HG03108 (cell line): ENCODE measurements at regions not wholly inside any gene's neighbourhood (a gene's known extent, or its start where the extent isn't known, plus 50 kb on each side); places are given as distances from the start of the nearest gene placed in this dataset.

ENCODE experiments used
- ATAC-seq: cut with Tn5 transposase; IDR thresholded peaks from one replicate; pipeline ENCODE4 v1.9.1; 2021; ENCODE audit warnings: moderate library complexity; ENCODE audit not compliant: unreplicated experiment

DNA sequence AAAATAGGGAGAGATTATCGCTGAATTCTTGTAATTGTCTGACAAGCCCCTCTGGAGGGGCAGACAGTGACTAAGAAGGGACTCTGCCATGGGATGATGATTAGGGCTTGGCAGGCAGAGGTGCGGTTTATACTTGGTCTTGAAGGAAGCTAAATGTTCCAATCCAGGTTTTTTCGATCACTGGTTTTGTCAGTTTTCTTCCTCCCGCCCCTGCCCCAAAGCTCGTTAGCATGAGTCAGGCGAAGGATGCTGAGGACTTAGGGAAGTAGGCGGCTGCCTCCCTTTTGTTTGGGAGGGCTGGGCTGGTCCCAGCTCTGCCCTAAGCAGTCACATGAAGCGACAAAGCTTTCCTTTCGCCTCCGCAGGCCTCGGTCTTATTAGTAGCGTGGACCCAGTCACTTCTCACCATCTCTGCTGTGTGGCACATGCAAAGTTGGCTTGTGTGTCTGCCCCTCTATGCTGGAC is 314.2 kb downstream of the CDC5L start:
- ATAC-seq, result no peak

DNA sequence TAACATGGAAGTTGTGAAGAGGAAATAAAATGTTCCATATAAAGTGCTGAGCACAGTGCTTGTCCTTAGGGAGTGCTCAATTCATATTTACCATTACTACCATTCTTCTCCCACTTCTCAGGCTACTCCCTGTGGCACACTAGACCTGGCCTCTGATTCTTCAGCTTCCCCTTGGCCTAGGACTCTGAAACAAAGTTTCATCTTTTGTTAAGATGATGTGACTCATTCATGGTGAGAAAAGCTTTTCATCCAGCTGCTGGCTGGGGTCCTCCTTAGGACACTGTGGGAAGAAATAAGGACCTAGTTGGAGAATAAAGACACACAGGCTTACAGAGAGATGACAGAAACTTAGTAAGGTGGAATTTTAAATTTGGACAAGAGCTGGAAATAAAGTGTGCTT is 314.8 kb downstream of the CDC5L start:
- no peak for ATAC-seq

DNA sequence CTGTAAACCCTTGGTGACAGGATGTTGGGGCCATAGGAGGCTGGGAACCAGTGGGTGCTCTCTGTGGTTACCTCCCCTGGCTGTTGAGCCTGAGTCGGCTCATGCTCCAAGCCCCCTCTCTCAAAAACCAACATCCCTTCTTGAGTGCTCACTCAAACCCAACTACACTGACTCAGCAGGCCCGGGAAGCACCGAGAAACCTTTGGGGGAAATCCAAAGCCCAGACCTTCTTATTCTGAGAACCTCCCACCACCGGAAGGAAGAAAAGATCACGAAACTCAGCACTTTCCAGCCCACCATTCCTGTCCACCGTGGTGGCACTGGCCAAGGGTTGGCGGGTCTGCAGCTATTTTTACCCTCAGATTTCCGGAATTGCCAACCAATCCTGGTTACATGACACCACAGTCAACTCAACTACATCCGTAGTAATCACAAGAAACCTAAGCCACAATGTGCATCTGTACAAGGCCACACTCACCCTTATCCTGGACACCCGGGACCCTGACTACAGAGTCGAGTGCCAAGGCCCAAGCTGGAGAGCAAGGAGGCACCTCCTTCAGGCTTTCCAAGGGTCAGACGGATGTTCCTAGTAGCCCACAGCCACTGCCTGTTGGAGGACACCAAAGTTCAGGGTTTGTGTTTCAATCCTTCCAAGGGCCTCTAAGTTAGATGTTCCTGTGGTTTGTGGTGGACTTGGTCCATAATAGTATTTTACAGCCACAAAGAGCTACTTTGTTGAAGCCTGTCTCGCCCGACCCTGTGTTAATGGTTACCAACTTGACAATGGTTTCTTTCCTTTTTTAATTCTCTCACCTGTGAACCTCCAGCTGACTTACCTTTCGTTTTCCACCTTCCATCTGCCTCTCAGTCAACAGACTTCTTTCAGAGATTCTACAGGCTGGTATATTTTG is 317.0 kb downstream of the CDC5L start:
- ATAC-seq, result no peak

DNA sequence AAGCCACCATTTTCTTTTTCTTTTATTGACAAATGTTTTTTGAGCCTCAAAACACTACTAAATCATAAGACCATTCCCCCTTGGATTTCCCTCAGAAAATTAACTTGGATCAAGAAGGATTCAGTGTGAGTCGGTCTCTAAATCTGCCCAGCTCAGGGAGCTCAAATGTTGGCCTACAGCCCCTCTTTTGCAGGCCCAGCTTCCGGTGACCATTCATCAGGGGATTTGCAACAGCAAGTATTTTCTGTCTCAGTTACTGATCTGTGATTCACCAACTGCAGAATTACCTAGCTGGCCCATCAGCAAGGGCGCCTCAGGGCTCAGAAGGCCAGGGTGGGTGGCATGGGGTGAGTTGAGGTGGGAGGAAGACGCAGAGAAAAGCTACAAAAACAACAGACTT is 318.1 kb downstream of the CDC5L start:
- no peak for ATAC-seq

DNA sequence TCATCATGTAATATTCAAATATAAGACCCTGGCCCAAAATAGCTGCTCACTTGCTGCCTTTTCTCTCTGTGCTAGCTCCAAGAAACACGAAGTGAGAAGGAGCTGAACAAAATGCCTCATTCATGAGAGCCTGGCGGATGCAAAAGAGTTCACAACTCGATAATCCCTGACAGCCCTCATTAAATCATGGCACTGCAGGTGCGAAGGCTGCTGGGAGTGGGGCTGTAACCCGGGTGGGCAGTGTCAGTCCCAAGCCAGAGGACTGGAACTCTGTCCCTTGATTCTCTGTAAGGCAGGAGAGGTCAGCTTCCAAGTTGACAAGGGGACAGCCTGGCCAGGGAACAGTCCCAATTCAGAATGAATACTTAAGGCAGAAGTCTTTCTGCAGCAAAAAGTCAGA is 318.5 kb downstream of the CDC5L start:
- ATAC-seq, result no peak

DNA sequence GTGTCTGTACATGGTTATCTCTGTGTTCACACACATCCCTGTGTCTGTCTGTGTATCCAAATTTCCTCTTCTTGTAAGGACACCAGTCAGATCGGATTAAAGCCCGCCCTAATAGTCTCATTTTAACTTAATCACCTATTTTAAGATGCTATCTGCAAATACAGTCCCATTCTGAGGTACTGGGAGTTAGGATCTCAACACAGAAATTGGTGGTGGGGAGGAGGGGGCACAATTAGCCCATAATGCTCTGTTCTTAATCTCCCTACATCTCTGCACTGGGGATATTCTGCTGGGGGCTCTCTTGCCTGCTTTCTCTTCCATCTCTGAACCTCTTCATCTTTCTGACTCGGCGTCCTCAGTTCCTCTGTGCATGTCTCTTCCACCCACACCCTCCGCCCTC is 320.7 kb downstream of the CDC5L start:
- ATAC-seq, result no peak

DNA sequence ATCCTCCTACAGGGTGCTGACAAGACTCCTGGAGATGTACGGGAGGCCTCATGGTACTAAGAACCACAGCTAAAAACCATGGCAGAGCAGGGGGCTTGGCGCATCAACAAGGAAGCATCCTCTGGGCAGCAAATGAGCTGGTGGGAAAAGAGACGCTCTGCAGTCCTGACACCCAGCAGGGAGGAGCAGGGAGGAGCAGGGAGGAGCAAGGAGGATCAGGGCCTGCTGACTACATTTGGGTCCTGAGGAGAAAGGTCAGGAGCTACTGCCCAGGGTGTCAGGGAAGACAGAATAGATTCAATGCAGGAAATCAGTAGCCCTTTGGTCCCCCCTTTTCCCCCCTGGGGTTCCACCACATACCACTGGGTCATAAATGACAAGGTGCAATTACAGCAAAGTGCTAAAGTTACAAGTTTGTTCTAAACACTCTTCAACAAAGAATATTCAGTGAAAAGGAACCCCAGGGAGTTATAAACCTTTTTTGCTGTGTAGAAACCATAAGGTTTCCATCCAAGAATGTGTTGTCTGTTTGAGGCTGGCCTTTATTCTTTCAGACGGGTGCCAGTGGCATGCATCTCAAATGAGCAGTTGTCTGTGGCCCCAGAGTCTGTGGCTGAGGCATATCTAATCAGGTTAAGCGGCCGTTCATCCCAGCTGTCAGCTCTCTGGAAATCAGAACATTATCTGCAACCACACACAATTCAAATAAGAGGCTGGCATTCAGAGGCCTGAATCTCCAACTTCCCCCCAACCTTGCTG is 325.0 kb downstream of the CDC5L start:
- no peak for ATAC-seq

DNA sequence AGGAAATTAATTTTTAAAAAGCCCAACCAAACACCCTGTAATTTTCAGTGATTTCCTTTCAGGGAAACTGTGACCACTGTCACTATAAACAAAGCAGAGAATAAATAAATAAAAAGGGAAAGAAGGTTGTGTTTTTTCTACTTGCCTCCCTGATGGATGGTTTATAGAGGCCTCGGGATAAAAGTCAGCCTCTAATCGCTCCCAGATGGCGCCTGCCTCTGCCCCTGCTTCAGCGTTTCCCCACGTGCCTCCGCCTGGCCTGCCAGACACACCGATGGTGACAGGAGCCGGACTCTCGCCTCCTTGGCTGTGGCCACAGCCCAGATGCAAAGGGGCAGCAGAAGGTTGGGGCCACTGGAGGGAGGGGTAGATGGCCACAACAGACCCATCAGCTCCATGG is 327.7 kb downstream of the CDC5L start:
- ATAC-seq, result no peak

DNA sequence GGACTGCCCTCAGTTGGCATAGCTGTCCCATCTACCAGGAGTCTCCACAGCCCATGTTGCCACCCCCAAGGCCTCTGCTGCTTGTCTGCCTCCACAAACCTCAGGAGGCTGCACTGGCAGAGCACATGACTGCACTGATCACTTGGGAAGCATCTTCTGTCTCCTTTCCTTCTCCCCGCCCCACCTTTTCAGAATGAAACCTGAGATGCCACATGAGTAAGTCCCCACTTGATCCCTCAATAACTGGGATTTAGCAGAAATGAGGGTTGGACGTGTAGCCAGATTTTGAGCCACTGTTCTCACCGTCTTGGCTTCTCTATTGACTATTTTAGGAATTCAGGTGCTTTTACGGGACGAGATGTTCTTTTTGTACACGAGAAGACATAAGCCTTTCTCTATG is 328.4 kb downstream of the CDC5L start:
- ATAC-seq, result no peak

DNA sequence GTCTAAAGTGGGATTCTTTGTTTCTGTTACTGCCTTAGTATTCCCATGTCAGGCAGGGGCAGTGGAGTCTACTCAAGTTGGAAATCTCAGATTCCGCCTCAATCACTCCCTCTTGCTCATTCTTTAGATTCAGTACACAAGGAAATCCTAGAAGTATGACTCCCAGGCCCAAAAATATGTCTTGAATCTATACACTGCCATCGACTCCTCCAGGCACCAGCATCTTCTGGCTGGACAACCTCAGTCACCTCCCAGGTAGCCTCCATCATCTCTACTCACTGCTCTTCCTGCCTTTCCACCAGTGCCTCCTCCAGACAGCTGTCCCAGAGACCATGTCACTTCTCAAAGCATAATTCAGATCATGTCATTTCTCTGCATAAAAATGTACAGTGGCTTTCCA is 329.9 kb downstream of the CDC5L start:
- no peak for ATAC-seq

DNA sequence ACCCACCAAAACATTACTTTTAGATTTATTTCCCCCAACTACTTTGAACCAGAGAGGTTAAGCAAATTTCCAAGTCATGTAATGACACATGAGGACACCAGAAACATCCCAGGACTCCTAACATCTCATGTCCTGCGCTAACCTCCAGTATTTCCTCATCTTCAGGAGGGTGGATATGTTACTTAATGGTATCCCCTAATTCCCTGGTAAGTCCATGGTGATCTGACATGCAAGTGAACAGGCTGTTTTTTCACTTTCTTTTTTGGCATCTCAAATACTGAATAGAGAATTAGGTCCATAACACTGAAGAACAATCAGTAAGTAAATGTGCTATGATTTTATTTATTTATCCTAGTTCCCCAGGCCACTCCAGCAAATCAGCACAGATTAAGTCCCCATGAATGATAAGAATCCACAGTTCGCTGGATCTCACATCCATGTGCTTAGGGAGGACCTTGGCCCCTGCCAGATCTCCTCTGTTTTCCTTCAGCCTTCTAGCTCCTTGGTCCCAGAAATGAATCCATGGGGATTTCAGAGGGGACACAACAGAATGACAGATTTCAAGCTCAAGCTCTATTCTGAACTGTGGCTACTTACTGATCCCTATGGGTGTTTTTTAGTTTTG is 334.6 kb downstream of the CDC5L start:
- no peak for ATAC-seq

DNA sequence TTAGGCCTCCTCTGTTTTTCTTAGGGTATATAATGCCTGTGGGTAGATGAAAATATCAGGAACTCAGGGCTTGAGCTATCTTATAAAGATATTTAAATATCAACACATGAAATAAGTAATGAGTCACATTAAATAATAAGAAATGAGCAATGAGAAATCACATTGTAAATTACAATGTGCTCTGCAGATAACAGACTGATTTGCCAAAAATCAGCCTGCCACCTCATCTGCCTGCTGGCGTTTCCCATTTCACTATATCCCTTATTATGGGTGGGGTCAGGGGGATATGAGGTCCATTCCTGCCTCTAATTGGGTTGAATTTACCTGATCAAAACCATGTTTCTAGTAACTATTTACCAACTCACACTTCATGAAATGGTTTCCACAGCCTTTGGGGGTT is 335.2 kb downstream of the CDC5L start:
- no peak for ATAC-seq

DNA sequence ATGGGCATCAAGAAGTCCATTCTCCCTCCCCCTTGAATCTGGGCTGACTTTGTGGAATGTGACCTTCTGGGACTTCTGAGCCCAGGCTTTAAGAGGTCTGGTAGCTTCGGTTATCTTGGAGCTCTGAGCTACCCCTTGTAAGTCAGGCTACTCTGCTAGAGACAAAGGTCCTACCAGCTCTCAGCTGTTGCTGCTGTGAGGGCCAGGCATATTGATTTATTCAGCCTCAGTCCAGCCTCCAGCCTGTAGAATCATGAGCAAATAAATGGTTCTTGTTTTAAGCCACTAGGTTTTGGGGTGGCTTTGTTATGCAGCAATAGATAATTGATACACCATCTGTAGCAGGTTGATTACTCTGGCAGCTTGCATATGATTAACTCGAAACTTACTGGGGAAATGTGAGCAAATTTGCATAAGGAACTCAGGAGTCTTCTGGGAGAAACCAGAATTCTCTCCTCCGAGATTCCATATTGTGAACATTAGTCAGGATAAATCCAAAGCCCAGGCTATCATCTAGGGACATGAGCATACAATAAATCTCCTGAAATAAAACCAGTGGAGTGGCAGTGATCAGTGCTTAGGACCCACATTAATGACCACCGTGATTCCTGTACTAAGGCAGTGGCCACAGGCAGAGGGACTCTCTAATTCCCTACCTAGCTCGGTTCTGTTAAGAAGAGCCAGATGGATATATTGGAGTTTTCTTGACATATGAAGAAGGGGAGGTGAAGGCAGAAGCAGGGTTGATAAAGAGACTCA is 336.1 kb downstream of the CDC5L start:
- ATAC-seq, result no peak

DNA sequence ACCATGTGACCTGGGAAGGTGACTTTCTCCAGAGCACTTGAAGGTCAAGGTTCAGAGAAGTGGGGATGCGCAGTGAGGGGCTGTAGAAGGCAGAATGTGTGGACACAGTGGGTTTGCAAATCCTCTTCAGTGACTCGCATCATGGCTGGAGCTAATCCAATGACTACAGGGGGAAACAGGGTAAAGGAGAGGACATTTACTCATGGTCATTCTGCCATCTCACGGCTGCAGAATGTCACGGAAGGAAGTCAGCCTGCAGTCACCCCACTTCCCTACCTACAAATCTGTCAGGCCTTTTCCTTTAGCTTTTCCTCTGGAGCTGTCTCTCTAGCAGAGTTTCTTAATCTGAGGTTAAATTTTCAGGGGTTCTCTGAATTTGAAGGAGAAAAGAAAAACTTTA is 337.6 kb downstream of the CDC5L start:
- ATAC-seq, result no peak

DNA sequence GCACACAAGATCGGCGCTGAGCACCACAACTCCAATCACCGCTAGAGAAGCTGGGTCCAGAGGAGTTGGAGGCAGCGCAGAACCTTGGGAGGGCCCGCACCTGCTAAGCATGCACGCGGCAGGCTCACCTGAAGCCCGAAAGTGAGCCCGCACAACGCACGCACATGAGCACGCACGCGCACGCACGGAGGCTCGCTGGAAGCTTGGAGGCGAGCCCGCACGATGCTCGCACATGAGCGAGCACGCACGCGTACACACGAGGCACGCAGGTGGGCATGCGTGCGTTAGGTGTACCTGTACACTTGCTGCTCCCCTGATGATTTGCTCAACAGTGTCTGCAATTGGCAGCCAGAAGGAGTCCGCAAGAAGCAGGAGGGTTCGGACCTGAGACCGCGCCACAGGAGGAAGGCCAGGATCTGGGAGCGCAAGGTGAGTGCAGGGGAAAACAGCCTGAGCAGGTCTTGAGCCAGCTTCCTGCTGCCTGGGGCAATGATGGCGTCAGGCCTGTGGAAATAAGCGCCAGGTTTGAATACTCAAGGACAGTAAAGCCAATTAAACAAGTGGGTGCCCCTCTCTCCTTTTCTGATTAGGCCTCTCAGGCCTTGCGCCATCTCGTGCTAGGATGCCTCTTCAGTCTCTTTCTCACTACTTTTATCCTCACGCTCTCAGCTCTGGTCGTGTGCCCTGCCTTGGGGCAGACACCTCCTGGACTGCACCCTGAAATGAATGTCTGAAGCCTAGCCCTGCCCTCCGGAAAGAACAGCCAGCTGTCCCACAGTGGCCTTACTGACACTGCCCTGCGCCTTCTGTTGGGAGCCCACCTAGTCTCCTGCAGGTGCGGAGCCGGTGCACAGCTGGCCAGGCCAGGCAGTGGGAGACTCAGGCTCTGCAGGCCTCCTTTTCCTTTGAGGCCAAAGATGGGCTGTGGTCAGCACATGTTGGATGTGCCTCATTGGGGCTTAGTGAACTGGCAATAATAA is 340.4 kb downstream of the CDC5L start:
- ATAC-seq, result no peak

DNA sequence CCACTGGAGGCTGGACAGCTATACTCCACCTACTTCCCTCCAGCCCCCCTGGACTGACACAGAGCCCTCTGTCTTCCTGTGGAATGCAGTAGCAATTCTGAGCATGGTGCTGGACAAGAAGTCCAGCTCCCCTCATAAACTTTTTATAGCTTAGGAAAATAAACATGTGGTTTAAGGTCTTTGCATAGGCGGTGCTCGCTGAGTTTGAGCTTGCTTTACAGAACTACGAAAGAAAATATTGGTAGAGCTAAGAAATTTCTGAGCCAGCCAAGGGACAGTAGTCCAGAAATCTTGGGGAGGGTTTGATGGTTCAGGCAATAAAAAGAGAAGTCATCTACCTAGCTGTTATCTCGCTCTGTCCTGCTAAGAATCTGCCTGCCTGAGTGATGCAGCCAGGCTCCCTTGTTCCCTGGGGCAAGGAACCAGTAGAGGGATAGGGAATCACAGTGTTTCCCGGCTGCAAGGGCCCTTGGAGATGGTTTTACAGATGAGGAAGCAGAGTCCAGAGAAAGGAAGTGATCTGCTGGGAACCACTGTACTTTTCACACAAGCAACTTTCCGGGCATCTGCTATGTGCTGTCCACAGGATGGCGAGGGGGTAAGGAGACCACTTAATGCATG is 343.4 kb downstream of the CDC5L start:
- ATAC-seq, result no peak

DNA sequence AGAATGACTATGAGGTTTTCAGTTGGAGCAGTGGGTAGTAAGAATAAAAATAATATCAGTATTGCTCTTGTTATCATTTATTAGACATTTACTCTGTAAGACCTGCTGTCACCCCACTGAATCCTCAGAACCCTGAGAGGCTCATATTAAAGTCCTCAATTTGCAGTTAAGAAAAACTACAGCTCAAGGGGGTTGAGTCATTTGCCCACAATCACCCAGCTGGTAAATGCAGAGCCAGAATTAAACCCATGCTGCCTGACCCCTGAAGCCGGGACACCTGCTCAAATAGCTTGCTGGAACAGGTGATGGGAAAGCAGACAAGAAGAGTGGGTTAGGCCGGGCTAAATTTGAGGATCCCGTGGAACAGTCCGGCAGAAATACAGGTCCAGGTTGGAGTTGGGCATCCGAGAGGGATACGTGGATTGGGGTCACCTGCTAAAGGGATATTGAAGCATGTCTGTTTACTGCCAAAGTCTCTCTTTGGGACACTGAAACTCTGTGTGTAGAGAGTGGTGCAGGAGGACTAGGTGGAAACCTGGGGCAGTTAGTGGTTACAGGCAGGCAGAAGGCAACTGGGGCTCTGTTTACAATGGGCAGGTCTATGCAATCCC is 344.1 kb downstream of the CDC5L start:
- no peak for ATAC-seq

DNA sequence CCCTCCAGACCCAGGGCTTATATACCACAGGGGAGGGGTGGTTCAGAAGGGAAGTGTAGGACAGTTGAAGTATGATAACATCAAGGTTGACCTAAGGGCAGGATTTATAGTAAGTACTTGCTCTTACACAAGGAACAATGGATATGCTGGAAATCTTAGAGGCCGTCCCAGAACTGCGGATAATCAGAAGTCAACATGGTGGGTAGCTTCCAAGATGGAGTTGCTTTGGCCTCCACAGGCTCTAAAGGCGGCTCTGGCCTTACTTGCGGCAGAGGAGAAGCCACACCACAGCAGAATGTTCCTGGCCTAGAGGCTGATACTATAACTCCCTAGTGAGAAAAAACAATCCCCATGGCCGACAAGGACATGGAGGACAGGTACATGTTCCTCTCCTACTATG is 344.7 kb downstream of the CDC5L start:
- ATAC-seq, result no peak

DNA sequence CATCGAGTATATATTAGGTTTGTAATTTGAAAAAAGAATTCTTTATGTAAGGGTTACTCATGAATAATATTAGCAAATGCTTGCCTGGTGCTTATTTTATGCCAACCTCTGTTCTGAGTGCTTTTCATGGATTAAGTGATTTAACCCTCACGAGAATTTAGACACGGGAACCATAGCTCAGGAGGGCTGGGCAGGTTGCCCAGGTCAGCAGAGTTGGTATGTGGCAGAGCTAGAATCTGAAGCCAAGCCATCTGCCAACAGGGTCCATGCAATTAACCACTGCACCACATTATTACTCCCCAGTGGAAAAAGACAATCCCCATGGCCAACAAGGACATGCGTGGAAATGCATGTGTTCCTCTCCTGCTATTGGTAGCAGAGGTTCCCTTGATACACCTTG is 345.6 kb downstream of the CDC5L start:
- ATAC-seq, result no peak
